ENCODE measurements at regions not wholly inside any gene's neighbourhood (a gene's known extent, or its start where the extent isn't known, plus 50 kb on each side); places are given as distances from the start of the nearest gene placed in this dataset.

- Histone ChIP-seq H4K8ac (replicated peaks; ENCODE audit: insufficient read length, low read depth, low read length) (no peak overlapping the region), H4K5ac (ENCODE audit: insufficient read length, low read depth, low read length) (no peak overlapping the region), H2BK20ac (ENCODE audit: low read depth, low read length, poor library complexity, severe bottlenecking) (no peak overlapping the region), H3K4ac (ENCODE audit: low read depth, low read length) (no peak overlapping the region), H4K91ac (ENCODE audit: insufficient read length, low read depth, low read length) (no peak overlapping the region), H3K27me3 (ENCODE audit: insufficient read depth, low read length) (no peaks in the 10 kb centered on the region), H3K9me3 (ENCODE audit: control insufficient read depth, low read depth, low read length) (no peaks in the 10 kb centered on the region), H2BK15ac (ENCODE audit: low read depth, low read length) (no peak overlapping the region), H2AFZ (ENCODE audit: low read length) (no peak overlapping the region), H3K79me2 (ENCODE audit: insufficient read depth, low read length) (no peaks in the 10 kb centered on the region), H3K4me1 (ENCODE audit: insufficient read depth, low read length) (no peaks in the 10 kb centered on the region), H3K18ac (ENCODE audit: insufficient read length, low read depth, low read length) (no peak overlapping the region), H3K14ac (ENCODE audit: insufficient read depth, low read length) (no peak overlapping the region), H2BK5ac (ENCODE audit: insufficient read length, low read length) (no peak overlapping the region), H2BK120ac (ENCODE audit: low read depth, low read length, poor library complexity, severe bottlenecking) (no peak overlapping the region), H4K20me1 (ENCODE audit: control insufficient read depth, insufficient read depth, insufficient read length) (no peaks in the 10 kb centered on the region), H3K56ac (ENCODE audit: insufficient read length, low read depth, low read length) (no peak overlapping the region), H3K79me1 (ENCODE audit: insufficient read depth, low read depth, low read length, poor library complexity, severe bottlenecking) (no peaks in the 10 kb centered on the region), H3K23me2 (ENCODE audit: insufficient read length, low read depth, low read length, poor library complexity, severe bottlenecking) (no peaks in the 10 kb centered on the region), H3T11ph (ENCODE audit: low read length) (no peak overlapping the region), H3K23ac (ENCODE audit: insufficient read length, low read depth, low read length) (no peak overlapping the region), H3K9ac (ENCODE audit: extremely low read depth, insufficient read length, low read length) (no peak overlapping the region), H2BK12ac (ENCODE audit: insufficient read length, low read depth, low read length) (no peak overlapping the region), H3K4me2 (ENCODE audit: insufficient read depth, insufficient read length, low read length) (no peak overlapping the region), H3K27ac (ENCODE audit: insufficient read length, low read depth, low read length) (no peak overlapping the region), H2AK5ac (ENCODE audit: insufficient read length, low read length) (no peak overlapping the region)
- no peak for TF ChIP-seq CTCF (conservative IDR thresholded peaks at IDR 0.05)
- WGBS (ENCODE audit: extremely low coverage, insufficient read length, low lambda C conversion rate), result no CpG with 5 or more reads among the region's 4 CpGs
- H3K27me3 Mint-ChIP-seq (ENCODE audit: low read depth), result no peaks in the 10 kb centered on the region
- peak overlapping the region in 1 of 3 experiments; percentile 21; a peak in 2 of 7 replicates for H3K27ac Mint-ChIP-seq
- no peak overlapping the region for H3K4me3 Mint-ChIP-seq
- peaks cover 0 to 9% (median 0%) of the 10 kb centered on the region in 3 experiments; a peak in 1 of 7 replicates for H3K36me3 Mint-ChIP-seq (ENCODE audit: insufficient read depth in 1 of 3, low read depth in 3 of 3)
- DNase-seq, result no peak
- H3K9me3 Mint-ChIP-seq, result peaks cover 0 to 6% of the 10 kb centered on the region in 2 experiments; a peak in 4 of 5 replicates
- peaks cover 11 to 15% of the 10 kb centered on the region in 2 experiments for H3K4me1 Mint-ChIP-seq
Measured at GRCh38 chr5:93821891-93822415, 80.6 kb upstream of the POU5F2 start.

Data from H9 (cell line).